NCI-H146 (cell line): ENCODE measurements at regions not wholly inside any gene's neighbourhood (a gene's known extent, or its start where the extent isn't known, plus 50 kb on each side); places are given as distances from the start of the nearest gene placed in this dataset.
"Not testable (repeated sequence)": the region's sequence is repeated elsewhere in the genome, so short reads cannot be mapped to it uniquely, and the experiment has no call there.

ENCODE experiments used
- DNase-seq: peaks from one replicate; lab custom pipeline; 2025; lab: John Stamatoyannopoulos, UW

GRCh38 chr14:106768972-106769700, 1242.8 kb downstream of the TMEM121 start:
- not testable (repeated sequence) for DNase-seq

GRCh38 chr14:106770158-106770672, 1243.8 kb downstream of the TMEM121 start:
- DNase-seq: not testable (repeated sequence)

GRCh38 chr14:106774889-106775480, 1248.6 kb downstream of the TMEM121 start:
- DNase-seq: peak; percentile 32

GRCh38 chr14:106776395-106776983, 1250.1 kb downstream of the TMEM121 start:
- no peak for DNase-seq

- no peak for DNase-seq
Observed at GRCh38 chr14:106778986-106779385, 1252.6 kb downstream of the TMEM121 start.

- DNase-seq: no peak
Observed at GRCh38 chr14:106786697-106787096, 1260.3 kb downstream of the TMEM121 start.

GRCh38 chr14:106787626-106788025, 1261.2 kb downstream of the TMEM121 start:
- no peak for DNase-seq

GRCh38 chr14:106788534-106788933, 1262.2 kb downstream of the TMEM121 start:
- DNase-seq: no peak

- no peak for DNase-seq
Observed at GRCh38 chr14:106789318-106789717, 1262.9 kb downstream of the TMEM121 start.

GRCh38 chr14:106790189-106791036, 1264.0 kb downstream of the TMEM121 start:
- peak; percentile 72 for DNase-seq

- no peak for DNase-seq
Observed at GRCh38 chr14:106792543-106792942, 1266.2 kb downstream of the TMEM121 start.

- DNase-seq: not testable (repeated sequence)
Observed at GRCh38 chr14:106798166-106798565, 1271.8 kb downstream of the TMEM121 start.

- DNase-seq: peak; percentile 29
Observed at GRCh38 chr14:106802413-106803364, 1276.3 kb downstream of the TMEM121 start.

- no peak for DNase-seq
Observed at GRCh38 chr14:106803379-106803778, 1277.0 kb downstream of the TMEM121 start.

GRCh38 chr14:106807493-106807892, 1281.1 kb downstream of the TMEM121 start:
- no peak for DNase-seq

GRCh38 chr14:106808458-106808857, 1282.1 kb downstream of the TMEM121 start:
- no peak for DNase-seq

GRCh38 chr14:106808907-106809306, 1282.5 kb downstream of the TMEM121 start:
- DNase-seq: no peak

- DNase-seq: no peak
Observed at GRCh38 chr14:106809615-106810014, 1283.2 kb downstream of the TMEM121 start.

GRCh38 chr14:106810168-106810567, 1283.8 kb downstream of the TMEM121 start:
- not testable (repeated sequence) for DNase-seq

- DNase-seq: no peak
Observed at GRCh38 chr14:106811162-106811561, 1284.8 kb downstream of the TMEM121 start.
